NCI-H524 treated with DMSO at 0.1 percent for 48 hours (cell line): ENCODE measurements at regions not wholly inside any gene's neighbourhood (a gene's known extent, or its start where the extent isn't known, plus 50 kb on each side); places are given as distances from the start of the nearest gene placed in this dataset.
"Not testable (repeated sequence)": the region's sequence is repeated elsewhere in the genome, so short reads cannot be mapped to it uniquely, and the experiment has no call there.

ENCODE experiments used
- DNase-seq: peaks from one replicate; lab custom pipeline; 2025; lab: John Stamatoyannopoulos, UW

DNA sequence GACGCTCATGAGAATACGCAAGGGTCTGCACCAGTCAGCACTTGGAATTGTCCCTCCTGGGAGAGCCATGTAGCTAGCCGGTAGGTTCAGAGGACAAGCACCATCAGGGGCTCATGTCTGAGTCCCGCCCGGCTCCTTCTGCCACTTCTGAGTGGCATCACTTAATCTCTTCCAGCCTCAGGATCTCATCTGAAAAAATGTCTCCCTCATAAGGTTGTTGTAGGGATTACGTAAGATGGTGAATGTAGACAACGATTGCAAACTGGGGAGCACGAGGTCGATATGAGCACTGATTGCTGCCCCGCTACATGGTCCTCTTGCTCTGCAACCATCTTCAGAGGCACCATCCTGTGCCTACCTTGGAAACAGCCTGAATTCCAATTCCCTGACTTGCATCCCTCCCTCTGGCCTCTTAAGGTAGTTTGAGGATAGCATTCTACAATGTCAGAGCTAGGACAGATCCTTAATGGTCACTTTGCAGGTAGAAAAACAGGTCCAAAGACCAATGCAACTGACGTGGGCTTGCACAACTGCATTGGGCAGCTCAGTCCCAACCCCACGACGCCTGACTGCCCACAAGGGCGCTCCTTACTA lies 115.8 kb upstream of the TMEM45B start:
- no peak for DNase-seq

DNA sequence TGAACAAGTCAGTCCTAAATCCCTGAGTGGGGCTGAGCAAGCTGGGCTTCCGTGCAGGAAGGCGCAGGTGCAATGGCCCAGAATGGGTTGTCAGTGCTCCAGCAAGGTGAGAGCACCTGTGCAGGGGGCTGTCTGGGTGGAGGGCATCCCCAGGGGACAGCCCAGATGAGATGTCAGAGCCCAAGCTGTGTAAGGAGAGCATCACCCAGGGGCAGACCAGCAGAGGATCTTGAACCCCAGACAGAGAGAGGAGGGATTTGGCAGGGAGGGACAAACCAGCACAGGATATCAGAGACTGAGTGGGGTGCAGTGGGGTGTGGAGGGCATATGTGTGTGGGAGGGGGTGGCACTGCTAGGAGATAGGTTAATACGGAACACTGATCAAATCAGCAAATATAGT lies 114.9 kb upstream of the TMEM45B start:
- DNase-seq = no peak

DNA sequence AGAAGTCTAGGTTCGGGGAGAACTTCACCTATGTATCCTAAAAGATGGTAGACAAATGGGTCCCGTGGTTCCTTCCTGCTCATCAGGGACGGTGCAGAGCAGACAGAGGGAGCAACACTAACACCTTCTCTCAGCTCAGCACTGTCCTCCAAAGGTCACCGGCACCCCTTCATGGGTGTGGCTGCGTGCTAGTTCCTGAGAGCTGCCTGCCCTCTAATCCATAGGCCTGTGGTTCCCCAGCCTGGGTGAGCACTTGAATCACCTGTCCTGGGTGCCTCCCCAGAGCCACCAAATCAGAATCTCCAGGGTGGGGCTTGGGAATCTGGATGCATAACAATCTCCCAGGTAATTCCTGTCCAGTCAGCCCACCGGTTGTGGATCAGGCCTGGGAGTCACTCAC lies 113.9 kb upstream of the TMEM45B start:
- DNase-seq = no peak

DNA sequence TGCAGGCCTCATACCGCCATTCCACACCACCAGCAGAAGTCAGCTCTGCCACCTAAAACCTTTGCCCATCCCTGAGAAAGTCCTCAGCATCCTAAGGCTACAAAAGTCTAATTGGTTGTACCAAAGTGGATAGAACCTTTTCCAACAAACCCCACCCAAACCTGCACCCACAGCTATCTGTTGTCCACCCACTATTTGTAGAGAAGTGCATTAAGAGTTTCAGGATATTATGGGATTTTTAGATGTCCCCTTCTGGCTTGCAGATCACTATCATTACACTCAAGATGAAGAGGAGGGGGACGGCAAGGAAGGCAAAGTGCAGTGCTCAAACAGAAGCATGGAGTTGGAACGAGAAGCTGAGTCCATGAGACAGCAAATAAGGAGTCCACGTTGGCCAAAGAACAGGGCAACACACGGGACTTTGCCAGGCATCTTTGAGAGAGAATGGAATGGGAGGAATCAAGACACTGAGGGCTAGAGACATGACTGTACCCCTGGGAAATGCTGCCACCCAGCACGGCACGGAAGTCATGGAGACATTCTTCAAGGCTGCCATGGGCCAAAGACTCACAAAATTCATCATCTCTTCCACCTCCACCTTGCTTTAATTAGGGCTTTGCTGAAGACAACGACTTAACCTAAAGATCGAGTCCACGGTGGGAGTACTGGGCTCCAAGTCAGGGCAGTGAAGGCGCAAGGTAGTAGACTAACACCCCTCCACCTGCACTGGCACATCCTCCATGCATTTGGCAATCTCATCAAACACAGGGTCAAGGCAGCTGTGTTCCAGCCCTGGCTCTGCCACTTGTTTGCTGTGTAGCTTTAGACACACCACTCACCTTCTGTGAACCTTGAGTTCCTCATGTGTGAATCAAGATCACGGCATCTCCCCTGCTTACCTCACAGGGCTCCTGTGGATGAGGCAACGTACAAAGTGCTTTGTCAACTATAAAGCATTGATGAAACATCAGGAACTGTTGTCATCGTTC lies 112.9 kb upstream of the TMEM45B start:
- DNase-seq = no peak

DNA sequence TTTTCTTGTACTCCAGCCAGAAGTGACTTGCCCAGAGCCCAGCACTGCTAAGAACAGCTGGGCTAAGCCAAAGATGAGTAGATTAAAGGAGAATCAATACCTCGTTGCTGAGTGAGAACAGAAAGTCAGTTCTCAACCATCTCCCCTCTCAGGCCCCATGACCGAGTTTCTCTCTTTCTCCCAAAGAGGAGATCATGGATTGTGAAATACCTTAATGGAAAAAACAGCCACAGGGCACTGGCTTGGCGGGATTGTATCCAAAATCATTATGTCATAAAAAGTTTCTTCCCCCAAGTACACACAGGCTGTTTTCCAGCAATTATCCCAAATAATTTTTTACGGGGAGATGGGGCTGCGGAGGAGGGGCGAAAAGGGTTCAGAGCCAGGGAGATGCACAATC lies 111.8 kb upstream of the TMEM45B start:
- no peak for DNase-seq

DNA sequence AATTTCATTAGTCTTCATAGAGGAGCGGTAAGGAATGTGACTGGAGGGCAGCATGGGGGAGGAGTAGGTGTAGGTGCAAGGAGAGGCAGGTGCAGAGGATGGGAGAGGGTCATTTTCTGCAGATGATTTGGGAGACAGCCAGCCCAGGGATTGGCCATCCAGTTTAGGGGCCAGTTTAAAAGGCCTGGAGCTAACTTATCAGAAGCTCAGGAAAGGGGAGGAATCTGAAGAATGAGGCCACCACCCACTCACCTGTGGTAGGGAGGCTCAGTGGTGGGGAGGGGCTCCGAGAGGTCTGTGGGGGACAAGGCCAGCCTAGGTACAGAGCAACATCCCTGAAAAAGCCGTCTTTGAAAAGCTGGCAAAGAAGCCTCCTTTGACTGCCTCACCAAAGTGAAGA lies 110.8 kb upstream of the TMEM45B start:
- DNase-seq = no peak

DNA sequence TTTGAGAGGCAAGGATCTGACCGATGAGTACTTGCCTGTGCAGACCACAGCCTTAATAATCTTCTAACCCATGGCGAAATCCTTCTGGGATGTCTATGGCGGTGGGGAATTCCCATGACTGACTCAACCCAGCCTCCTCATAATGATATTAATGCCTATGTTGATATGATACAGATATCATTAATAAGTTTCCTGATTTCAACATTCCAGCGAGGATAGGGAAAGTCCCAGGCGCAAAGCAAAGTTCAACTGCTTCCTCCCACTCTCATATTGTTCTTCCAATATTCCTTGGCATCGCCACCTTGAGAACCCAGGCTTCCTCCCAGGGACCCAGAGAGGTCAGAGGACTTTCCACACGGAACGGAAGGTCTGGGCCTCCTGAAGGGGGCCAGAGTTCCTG lies 110.3 kb upstream of the TMEM45B start:
- DNase-seq = no peak

DNA sequence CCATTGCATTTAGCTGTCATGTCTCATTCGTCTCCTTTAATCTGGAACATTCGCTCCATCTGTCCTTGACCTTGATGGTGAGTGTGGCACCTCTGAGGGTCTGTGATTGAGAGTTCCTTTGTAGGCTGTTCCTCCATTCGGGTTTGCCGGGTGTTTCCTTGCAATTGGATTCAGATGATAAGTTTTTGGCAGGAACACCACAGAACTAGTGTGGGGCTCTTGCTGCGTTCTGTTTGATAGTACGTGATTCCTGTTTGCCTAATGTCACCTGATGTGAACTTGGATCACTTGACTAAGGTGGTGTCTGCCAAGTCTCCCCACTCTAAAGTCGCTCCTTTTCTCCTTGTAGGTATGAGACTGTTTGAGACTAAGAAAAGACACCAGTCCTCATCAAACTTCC lies 109.7 kb upstream of the TMEM45B start:
- no peak for DNase-seq

DNA sequence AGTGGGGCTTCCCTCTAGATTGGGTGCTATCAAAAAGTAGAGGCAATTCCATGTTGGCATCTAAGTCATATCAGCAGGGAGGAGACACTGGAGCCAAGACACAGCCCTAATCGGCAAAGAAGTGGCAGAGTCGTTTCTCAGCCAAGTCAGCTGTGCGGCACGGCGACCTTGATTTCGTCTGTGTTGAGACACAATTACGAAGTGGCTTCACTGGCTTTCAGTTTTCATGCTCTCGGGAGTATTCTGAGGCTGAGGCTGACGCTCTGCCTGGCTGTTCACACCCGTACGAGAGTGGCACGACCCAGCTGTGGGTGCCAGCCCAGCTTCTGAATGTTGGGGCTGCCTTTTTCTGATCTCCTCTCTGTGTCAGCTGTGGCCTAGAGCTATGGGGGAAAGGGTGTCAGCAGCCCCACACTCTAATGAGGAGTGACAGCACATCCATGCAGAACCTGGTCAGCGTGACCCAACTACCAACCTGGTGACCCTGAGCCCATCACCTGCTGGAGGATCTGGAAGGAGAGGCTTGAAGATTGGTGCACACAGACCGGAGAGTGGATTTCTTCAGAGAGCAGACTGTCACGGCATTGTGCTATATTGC lies 105.7 kb upstream of the TMEM45B start:
- DNase-seq = no peak

DNA sequence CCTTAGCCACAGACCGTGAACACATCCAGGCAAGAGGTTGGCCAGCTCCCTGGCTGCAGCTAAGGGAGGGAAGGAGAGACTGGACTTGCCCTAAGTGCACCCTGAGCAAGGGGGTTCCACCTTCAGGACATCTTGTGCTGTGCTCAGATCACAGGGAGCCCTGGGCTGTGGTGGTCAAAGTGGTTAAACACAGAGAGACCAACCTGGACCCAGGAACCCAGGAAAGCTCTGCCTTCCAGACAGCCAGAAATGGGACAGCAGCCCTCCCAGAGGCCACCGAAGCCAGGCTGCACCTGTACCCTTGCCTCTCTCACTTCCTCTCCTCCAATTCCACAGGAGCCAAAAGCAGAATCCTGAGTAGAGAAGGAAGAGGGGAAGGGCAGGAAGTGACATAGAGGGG lies 105.2 kb upstream of the TMEM45B start:
- DNase-seq = no peak

DNA sequence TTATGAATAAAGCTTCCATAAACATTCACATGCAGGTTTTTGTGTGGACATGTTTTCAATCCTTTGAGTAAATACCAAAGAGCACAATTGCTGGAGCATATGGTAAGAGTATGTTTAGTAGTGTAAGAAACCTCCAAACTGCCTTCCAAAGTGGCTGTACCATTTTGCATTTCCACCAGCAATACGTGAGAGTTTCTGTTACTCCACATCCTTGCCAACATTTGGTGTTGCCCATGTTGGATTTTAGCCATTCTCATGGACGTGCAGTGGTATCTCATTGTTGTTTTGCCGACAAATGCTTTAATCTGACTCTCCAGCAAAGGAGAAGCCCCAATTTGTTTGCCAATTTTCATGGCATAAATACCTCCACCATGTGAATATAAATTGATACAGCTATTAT lies 103.9 kb upstream of the TMEM45B start:
- no peak for DNase-seq

DNA sequence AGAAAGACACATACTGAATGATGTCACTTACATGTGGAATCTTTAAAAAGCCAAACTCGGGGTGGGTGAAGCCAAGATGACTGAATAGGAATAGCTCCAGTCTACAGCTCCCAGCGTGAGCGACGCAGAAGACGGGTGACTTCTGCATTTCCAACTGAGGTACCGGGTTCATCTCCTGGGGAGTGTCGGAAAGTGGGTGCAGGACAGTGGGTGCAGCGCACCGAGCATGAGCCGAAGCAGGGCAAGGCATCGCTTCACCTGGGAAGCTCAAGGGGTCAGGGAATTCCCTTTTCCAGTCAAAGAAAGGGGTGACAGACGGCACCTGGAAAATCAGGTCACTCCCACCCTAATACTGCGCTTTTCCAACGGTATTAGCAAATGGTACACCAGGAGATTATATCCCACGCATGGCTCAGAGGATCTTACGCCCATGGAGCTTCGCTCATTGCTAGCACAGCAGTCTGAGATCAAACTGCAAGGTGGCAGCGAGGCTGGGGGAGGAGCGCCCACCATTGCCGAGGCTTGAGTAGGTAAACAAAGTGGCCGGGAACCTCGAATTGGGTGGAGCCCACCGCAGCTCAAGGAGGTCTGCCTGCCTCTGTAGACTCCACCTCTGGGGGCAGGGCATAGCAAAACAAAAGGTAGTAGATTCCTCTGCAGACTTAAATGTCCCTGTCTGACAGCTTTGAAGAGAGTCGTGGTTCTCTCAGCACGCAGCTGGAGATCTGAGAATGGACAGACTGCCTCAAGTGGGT lies 103.0 kb upstream of the TMEM45B start:
- DNase-seq = not testable (repeated sequence)

DNA sequence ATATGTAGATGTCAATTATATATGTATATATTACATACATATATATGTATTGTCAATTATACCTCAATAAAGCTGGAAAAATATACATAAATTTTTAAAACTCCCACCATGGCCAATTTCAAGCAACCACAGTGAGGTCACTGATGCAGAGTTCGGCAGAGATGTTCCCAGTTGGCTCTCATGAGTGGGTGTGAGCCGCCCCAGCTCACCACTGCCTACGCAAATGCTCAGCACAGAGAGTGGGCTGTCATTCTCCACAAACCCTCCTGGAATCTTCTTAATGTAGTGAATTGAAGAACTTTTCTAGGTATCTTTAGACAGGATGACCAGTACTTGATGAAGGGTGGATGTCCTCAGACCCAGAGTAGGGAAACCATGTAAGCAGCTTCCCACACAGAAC lies 96.6 kb upstream of the TMEM45B start:
- DNase-seq = no peak

DNA sequence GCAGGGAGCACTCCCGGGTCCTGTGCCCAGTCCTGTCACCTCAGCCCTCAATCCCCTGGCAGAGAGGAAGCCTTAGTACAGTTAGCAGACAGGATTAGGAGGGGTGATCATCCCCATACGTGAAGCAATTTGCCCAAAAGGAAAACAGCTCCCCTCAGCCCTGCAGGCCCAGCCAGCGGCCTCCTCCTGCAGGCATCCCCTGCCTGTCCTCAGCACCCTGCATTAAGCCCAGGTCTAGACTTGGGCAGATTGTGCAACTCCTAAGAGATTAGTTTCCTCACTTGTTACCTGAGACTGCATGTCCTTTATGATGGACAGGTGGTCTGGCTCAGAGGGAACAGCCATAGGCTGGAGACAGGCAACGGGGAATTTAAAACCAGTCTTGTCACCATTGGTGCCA lies 95.5 kb upstream of the TMEM45B start:
- peak; percentile 5 for DNase-seq

DNA sequence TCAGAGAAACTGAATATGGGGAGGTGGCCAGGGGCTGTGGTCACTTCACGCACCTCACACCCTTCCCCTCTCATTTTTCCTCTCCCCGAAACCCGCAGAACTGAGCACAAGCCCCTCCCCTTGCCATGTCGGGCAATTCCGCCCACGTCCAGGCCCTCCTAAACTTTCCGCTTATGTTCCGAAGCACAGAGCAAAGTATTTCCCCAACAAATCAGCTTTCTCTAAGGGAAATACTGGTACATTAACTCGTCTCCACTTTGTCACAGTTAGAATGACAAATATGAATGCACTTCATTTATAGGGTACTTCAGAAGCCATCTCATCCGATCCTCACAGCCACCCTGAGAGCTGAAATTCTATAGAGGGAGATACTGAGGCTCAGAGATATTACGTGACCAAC lies 94.7 kb upstream of the TMEM45B start:
- DNase-seq = no peak

DNA sequence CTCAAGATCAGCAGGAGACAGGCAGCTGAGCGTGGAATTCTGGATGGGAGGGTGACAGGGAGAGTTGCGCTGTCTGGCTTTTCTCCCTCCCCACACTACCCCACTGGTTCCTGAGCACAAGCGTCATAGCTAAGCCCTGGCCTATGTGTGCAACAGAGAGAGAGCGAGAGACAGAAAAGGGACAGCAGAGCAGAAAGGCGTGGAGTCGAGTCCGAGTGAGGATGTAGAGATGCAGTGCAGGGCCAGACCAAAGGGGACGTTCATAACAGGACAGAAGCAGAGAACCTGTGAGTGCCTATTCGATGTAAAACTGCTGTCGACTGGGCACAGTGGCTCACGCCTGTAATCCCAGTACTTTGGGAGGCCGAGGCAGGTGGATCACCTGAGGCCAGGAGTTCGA lies 94.0 kb upstream of the TMEM45B start:
- no peak for DNase-seq

DNA sequence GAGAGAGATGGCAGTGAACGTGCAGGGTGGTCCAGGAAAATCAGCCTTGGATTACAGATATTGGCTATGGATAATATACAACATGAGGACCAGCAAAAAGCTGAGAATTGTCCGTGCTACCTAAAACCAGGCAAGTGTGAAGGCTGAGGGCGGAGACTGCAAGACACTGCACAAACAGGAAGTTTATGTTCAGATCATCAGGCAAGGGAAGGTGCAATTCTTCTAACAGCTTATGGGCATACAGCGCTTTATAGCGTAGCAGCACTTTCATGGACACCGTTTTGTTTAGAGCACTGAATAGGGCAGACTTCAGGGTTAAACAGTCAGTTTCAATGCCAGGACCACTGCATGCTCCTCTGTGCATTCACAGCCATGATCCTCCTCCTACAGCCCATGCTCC lies 93.1 kb upstream of the TMEM45B start:
- DNase-seq = no peak

DNA sequence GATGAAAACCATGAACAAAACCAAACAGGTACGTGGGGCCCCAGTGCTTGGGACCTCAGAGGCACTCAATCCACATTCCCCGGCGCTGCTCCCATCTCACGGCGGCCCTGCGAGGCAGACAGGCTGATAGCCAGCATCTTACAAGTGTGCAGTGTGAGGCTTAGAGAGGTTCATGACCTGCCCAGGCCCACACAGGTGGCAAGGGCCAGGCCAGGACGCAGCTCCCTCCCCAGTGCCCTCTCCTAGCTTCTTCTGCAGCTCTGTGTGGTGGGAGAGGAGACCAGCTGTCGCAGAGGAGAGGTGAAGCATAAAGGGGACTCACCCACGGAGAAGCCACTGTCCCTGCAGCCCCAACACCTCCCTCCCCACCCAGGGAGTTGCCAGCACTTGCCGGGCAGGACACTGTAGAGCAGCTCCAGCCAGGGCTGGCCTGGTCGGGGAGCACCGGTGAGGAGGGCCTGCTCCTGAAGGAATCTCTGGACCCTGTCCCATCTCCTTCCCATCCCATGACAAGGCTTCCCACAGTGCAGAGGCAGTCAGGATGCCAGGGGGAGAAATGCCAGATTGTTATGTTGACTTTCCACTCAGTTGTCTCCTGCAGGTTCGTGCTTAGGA lies 92.4 kb upstream of the TMEM45B start:
- no peak for DNase-seq

DNA sequence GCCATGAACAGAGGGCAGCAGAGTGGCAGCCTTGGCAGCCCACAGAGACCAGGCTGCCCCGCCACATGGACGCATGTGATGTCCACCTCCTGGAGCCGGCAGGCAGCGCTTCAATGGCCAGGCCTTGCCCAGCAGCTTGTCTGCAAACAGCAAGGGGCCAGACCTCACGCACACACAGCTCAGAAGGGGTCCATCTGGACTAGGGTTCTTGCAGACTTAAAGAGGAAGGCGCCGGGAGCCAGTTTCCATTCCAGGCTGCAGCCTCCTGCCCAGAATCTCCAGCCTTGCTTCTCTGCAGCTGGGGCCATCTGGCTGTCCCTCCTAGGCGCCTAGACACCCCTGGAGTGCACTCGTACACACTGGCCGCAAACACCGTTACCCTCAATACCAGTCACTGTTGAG lies 91.9 kb upstream of the TMEM45B start:
- DNase-seq = no peak

DNA sequence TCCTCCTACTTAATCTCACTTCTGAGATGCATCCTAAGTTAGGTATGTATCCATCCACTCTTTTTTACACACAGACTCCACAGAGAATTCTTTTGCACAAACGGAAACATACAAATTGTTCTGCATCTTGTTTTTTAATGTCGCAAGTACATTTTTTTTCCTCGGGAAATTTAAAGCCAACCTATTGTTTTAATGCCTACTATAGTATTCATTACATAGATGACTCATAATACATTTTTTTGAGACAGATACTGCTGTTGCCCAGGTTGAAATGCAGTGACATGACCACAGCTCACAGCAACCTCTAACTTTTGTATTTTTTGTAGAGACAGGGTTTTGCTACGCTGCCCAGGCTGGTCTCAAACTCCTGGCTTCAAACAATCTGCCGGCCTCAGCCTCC lies 90.8 kb upstream of the TMEM45B start:
- no peak for DNase-seq

DNA sequence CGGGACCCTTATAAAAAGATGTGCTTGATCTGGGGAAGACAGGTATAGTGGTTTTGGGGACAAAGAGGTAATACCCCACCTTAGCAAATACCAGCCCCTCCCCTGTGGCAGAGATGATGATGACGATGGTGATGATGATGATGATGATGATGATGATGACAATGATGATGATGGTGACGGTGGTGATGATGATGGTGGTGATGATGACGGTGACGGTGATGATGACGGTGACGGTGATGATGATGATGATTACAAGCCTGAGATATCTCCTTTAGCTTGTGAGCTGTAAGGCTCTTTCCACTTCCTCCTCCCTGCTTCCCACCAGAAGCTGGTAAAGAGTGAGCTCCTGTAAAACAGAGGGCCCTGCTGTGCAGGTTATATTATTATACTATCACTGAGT lies 89.5 kb upstream of the TMEM45B start:
- no peak for DNase-seq

DNA sequence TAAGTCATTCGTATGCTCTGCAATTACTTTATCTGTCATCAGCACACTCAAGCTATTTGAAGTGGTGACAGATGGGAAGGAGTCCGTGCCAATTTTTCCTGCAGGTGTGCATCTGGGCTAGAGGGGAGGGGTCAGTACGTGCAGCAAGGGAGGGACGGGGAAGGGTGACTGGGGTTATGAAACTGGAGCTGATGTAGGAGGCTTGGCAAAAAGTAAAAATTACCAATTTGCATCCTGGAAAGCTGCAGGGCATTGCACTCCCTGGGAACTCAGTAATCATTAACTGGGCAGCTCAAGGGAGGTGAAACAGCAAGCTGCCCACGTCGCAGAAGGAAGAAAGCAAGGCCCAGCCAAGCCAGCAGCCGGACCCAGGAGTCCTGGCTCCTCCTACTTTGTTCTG lies 87.1 kb upstream of the TMEM45B start:
- peak; percentile 71 for DNase-seq
